Psoas muscle (tissue), 7 donors: ENCODE measurements at regions not wholly inside any gene's neighbourhood (a gene's known extent, or its start where the extent isn't known, plus 50 kb on each side); places are given as distances from the start of the nearest gene placed in this dataset.

Experiments used
- ATAC-seq, 4 donors: fragments of 200-7000 bp; cut with Tn5 transposase; one replicate each; pipeline ENCODE4 v1.9.1; 2020; ENCODE audit warnings: moderate library complexity in 3 of 4, mild to moderate bottlenecking in 2 of 4
- DNase-seq, 2 donors: peaks; one replicate each; pipeline ENCODE4 v3.0.0-alpha.2; 2020
- H3K27ac ChIP-seq: fragments of 200-600 bp; one replicate; pipeline ENCODE4 v1.8.0; 2022
- H3K27me3 ChIP-seq, 3 donors: fragments of 200-600 bp in 1 of 3; one replicate each; pipeline versions ENCODE4 v1.6.1 to v1.8.0; 2013 to 2022; ENCODE audit warnings: low read length in 2 of 3, mild to moderate bottlenecking in 2 of 3, moderate library complexity in 1 of 3; ENCODE audit not compliant: insufficient read depth in 3 of 3
- H3K36me3 ChIP-seq, 2 donors: fragments of 200-600 bp in 1 of 2; one replicate each; pipeline versions ENCODE4 v1.6.1 to v1.8.0; 2013 to 2022; ENCODE audit warnings: low read depth in 1 of 2, mild to moderate bottlenecking in 1 of 2, moderate library complexity in 1 of 2; ENCODE audit not compliant: insufficient read depth in 1 of 2
- H3K4me1 ChIP-seq: fragments of 200-600 bp; one replicate; pipeline ENCODE4 v1.8.0; 2022
- H3K4me3 ChIP-seq: fragments of 200-600 bp; one replicate; pipeline ENCODE4 v1.8.0; 2022; ENCODE audit warnings: mild to moderate bottlenecking
- H3K9me3 ChIP-seq: fragments of 200-600 bp; one replicate; pipeline ENCODE4 v1.8.0; 2022
- WGBS, 3 donors: extraction: QIAGEN DNeasy Blood & Tissue Kit; methylation state at CpG; one replicate each; pipeline versions ENCODE4 v1.1.6 to v1.1.7; 2013; 5-methylcytosine and 5-hydroxymethylcytosine counted together
- intact Hi-C, 2 donors: fragments of 100-400 bp; cut with DNase I; formaldehyde crosslinking; loops; one replicate each; pipeline versions ENCODE4 v1.11.0 to v1.14.2; 2022
- TF ChIP-seq, protein P1 (sequence below): fragments of 200-600 bp; IDR thresholded peaks from one replicate; pipeline ENCODE4 v1.8.0; 2022; ENCODE audit warnings: antibody characterized with exemption
- donor health status: healthy with polysubstance abuse.
- donor health status: DM: no; HTN: no; CAD: no; lungs with moderate emphysema.
- donor health status: Bipolar disorder and iron deficiency.
- donor health status: healthy.
- donor health status: DM: yes; HTN: yes; CAD: no.
- donor health status: DM: no; HTN: no; CAD: no.
- donor health status: DM: yes; HTN: yes; CAD: no.

- intact Hi-C loops, result no loop called here
- no peak for DNase-seq
- TF ChIP-seq, protein P1, sequence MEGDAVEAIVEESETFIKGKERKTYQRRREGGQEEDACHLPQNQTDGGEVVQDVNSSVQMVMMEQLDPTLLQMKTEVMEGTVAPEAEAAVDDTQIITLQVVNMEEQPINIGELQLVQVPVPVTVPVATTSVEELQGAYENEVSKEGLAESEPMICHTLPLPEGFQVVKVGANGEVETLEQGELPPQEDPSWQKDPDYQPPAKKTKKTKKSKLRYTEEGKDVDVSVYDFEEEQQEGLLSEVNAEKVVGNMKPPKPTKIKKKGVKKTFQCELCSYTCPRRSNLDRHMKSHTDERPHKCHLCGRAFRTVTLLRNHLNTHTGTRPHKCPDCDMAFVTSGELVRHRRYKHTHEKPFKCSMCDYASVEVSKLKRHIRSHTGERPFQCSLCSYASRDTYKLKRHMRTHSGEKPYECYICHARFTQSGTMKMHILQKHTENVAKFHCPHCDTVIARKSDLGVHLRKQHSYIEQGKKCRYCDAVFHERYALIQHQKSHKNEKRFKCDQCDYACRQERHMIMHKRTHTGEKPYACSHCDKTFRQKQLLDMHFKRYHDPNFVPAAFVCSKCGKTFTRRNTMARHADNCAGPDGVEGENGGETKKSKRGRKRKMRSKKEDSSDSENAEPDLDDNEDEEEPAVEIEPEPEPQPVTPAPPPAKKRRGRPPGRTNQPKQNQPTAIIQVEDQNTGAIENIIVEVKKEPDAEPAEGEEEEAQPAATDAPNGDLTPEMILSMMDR, result no peak
- Histone ChIP-seq H3K27ac (no peak overlapping the region), H3K9me3 (no peaks in the 10 kb centered on the region), H3K27me3 (no peaks in the 10 kb centered on the region), H3K4me3 (no peak overlapping the region), H3K4me1 (no peaks in the 10 kb centered on the region), H3K36me3 (no peaks in the 10 kb centered on the region)
- WGBS, 3 donors, result 80 to 89% (median 86%) methylated on average over 2 of the region's 2 CpGs
- no peak for ATAC-seq
These were observed 201.2 kb upstream of the KLF12 start for GRCh38 chr13:74335370-74335769.

- ATAC-seq, result no peak
- no peaks in the 10 kb centered on the region for H3K4me1 ChIP-seq
- H3K27me3 ChIP-seq, result no peaks in the 10 kb centered on the region
- intact Hi-C loops, result no loop called here
- no peak overlapping the region for H3K27ac ChIP-seq
- no peak overlapping the region for H3K4me3 ChIP-seq
- no peaks in the 10 kb centered on the region for H3K36me3 ChIP-seq
- DNase-seq, result no peak
- 72 to 83% (median 74%) methylated on average over 4 of the region's 4 CpGs for WGBS, 3 donors
- H3K9me3 ChIP-seq, result no peaks in the 10 kb centered on the region
- TF ChIP-seq, protein P1, result no peak
These were observed 195.8 kb upstream of the KLF12 start for GRCh38 chr13:74329962-74330361.

DNA sequence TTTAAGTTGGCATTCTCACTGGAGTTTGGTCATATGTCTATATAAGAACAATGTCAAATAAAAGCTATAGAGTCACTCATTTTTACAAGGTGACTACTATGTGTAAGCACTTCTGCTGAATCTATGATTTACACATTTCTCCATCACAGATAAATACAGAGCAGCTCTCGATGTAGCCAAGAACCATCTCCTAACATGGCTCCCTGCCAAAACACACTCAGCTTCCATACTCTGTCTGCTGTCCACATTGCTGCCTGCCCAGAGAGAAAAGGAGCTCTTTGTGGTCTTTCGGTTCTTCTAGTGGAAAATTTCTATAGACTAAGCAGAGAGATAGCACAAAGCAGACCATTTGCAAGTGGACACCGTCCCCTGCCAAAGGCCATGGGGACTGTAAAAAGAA, 190.9 kb upstream of the KLF12 start:
- no peak overlapping the region for H3K4me3 ChIP-seq
- intact Hi-C loops, result no loop called here
- DNase-seq (no peak), ATAC-seq (no peak)
- no peaks in the 10 kb centered on the region for H3K4me1 ChIP-seq
- H3K27me3 ChIP-seq, result no peaks in the 10 kb centered on the region
- no peaks in the 10 kb centered on the region for H3K36me3 ChIP-seq
- TF ChIP-seq, protein P1, result no peak
- H3K27ac ChIP-seq, result no peak overlapping the region
- no peaks in the 10 kb centered on the region for H3K9me3 ChIP-seq
- 10 to 17% (median 12%) methylated on average over 3 of the region's 3 CpGs for WGBS, 3 donors

- ATAC-seq (no peak), DNase-seq (no peak)
- no peaks in the 10 kb centered on the region for H3K9me3 ChIP-seq
- TF ChIP-seq, protein P1, result no peak
- 55 to 63% (median 55%) methylated on average over 1 of the region's 1 CpG for WGBS, 3 donors
- H3K4me3 ChIP-seq, result no peak overlapping the region
- no peak overlapping the region for H3K27ac ChIP-seq
- no peaks in the 10 kb centered on the region for H3K36me3 ChIP-seq
- intact Hi-C loops, result no loop called here
- H3K27me3 ChIP-seq, result no peaks in the 10 kb centered on the region
- no peaks in the 10 kb centered on the region for H3K4me1 ChIP-seq
These were observed 190.1 kb upstream of the KLF12 start for GRCh38 chr13:74324338-74324737.

GRCh38 chr13:74322562-74322961, 188.4 kb upstream of the KLF12 start:
- no peak for DNase-seq
- H3K27me3 ChIP-seq, result no peaks in the 10 kb centered on the region
- no peak overlapping the region for H3K27ac ChIP-seq
- H3K36me3 ChIP-seq, result no peaks in the 10 kb centered on the region
- TF ChIP-seq, protein P1, result no peak
- no peak for ATAC-seq
- WGBS, 3 donors, result 90 to 91% (median 90%) methylated on average over 2 of the region's 2 CpGs
- no peaks in the 10 kb centered on the region for H3K4me1 ChIP-seq
- H3K4me3 ChIP-seq, result no peak overlapping the region
- intact Hi-C loops, result no loop called here
- no peaks in the 10 kb centered on the region for H3K9me3 ChIP-seq
